ENCODE measurements at regions not wholly inside any gene's neighbourhood (a gene's known extent, or its start where the extent isn't known, plus 50 kb on each side); places are given as distances from the start of the nearest gene placed in this dataset.

- no peak overlapping the region for H2AFZ ChIP-seq (ENCODE audit: low read length)
- H3K27ac ChIP-seq (ENCODE audit: low read depth, low read length, poor library complexity, severe bottlenecking), result no peak overlapping the region
- H3K4me2 ChIP-seq (ENCODE audit: low read length), result no peak overlapping the region
- DNase-seq (ENCODE audit: low spot score), result no peak
- POLR2A ChIA-PET, result no interaction called here
- no peaks in the 10 kb centered on the region for H3K9me3 ChIP-seq (ENCODE audit: low read length)
- BruUV-seq (replicated peaks), result no TSS peak
- no peaks in the 10 kb centered on the region for H3K9me2 ChIP-seq (ENCODE audit: insufficient read depth, low read length)
- no peaks in the 10 kb centered on the region for H3K79me2 ChIP-seq (ENCODE audit: insufficient read depth, low read depth, low read length)
- no peak overlapping the region for H3K4me3 ChIP-seq (ENCODE audit: low read depth, low read length, poor library complexity, severe bottlenecking)
- CTCF ChIA-PET (ENCODE audit: unreplicated experiment), result no interaction called here
- H3K4me1 ChIP-seq (ENCODE audit: insufficient read depth, low read length, poor library complexity, severe bottlenecking), result no peaks in the 10 kb centered on the region
- H4K20me1 ChIP-seq (ENCODE audit: insufficient read depth, low read length), result no peaks in the 10 kb centered on the region
- TF ChIP-seq CTCF (conservative IDR thresholded peaks at IDR 0.05; ENCODE audit: low read length) (no peak), EZH2phosphoT487 (IDR thresholded peaks at IDR 0.05; ENCODE audit: borderline replicate concordance, low read depth, low read length) (no peak)
- H3K36me3 ChIP-seq (ENCODE audit: insufficient read depth, low read length), result no peaks in the 10 kb centered on the region
- intact Hi-C loops (cut with micrococcal nuclease; ENCODE audit: unreplicated experiment), result no loop called here
These were observed 737.1 kb upstream of the SLC10A2 start for GRCh38 chr13:103803349-103803748.

DNA sequence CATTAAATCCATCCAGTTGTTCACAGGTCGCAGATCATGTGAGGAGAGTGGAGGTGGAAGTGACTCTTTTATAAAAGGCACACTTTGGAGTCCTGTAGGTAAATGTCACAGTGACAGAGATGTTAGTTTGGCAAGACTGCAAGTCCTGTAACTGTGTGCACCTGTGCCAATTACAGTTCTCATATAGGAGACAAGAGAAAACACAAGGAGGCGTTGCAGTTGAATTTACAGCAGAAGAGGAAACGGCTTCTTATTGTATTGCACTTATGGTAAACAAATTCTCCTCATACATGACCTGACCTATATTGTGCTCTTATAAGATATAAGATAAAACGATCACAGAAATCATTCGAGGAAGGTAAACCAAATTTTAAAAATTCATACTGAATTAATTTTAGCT, 732.8 kb upstream of the SLC10A2 start:
- Histone ChIP-seq H3K79me2 (ENCODE audit: insufficient read depth, low read depth, low read length) (no peaks in the 10 kb centered on the region), H3K4me2 (ENCODE audit: low read length) (no peak overlapping the region), H3K9me2 (ENCODE audit: insufficient read depth, low read length) (no peaks in the 10 kb centered on the region), H3K9me3 (ENCODE audit: low read length) (no peaks in the 10 kb centered on the region), H3K27ac (ENCODE audit: low read depth, low read length, poor library complexity, severe bottlenecking) (no peak overlapping the region), H3K4me3 (ENCODE audit: low read depth, low read length, poor library complexity, severe bottlenecking) (no peak overlapping the region), H3K36me3 (ENCODE audit: insufficient read depth, low read length) (no peaks in the 10 kb centered on the region), H3K4me1 (ENCODE audit: insufficient read depth, low read length, poor library complexity, severe bottlenecking) (no peaks in the 10 kb centered on the region), H2AFZ (ENCODE audit: low read length) (no peak overlapping the region), H4K20me1 (ENCODE audit: insufficient read depth, low read length) (no peaks in the 10 kb centered on the region)
- intact Hi-C loops (cut with micrococcal nuclease; ENCODE audit: unreplicated experiment), result no loop called here
- ChIA-PET CTCF (ENCODE audit: unreplicated experiment) (no interaction called here), POLR2A (interaction anchor here (0.6 kb wide), 1 partner anchor 263 kb away, joined by 3 read pairs; no protein-coding TSS in a partner anchor)
- no peak for TF ChIP-seq EZH2phosphoT487 (IDR thresholded peaks at IDR 0.05; ENCODE audit: borderline replicate concordance, low read depth, low read length)
- no TSS peak for BruUV-seq (replicated peaks)
- DNase-seq (ENCODE audit: low spot score), result no peak

DNA sequence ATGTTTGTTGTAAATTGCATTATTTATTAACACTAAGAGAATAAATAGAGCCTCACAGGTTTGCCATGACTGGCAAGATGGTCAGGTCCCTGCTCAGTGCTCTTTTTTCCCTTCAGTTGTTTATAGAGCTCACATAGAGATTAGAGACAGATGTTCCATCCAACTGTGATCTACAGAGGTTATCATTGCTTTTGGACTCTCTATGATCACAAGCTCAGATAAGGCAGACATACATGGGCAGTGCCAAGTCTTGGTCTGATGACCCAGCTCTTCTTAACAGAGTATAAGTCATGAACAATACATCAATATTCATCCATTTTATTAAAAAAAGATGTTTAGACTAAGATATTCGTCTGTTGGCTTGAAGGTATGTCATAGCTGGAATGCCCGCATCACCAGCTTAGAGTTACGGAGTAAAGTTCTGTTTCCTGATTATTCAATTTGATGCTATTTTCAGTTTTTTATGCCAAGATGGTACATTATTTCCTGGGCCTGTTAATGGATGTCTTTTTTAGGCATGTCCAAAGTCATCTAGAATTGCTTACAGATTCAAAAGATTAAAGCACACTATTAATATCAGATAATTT, 729.8 kb upstream of the SLC10A2 start:
- H3K79me2 ChIP-seq (ENCODE audit: insufficient read depth, low read depth, low read length), result no peaks in the 10 kb centered on the region
- TF ChIP-seq CTCF (conservative IDR thresholded peaks at IDR 0.05; ENCODE audit: low read length), result no peak
- no peak for TF ChIP-seq EZH2phosphoT487 (IDR thresholded peaks at IDR 0.05; ENCODE audit: borderline replicate concordance, low read depth, low read length)
- DNase-seq (ENCODE audit: low spot score), result no peak
- no peak overlapping the region for H3K4me3 ChIP-seq (ENCODE audit: low read depth, low read length, poor library complexity, severe bottlenecking)
- no peaks in the 10 kb centered on the region for H3K9me2 ChIP-seq (ENCODE audit: insufficient read depth, low read length)
- intact Hi-C loops (cut with micrococcal nuclease; ENCODE audit: unreplicated experiment), result no loop called here
- H3K4me2 ChIP-seq (ENCODE audit: low read length), result no peak overlapping the region
- H2AFZ ChIP-seq (ENCODE audit: low read length), result no peak overlapping the region
- H3K9me3 ChIP-seq (ENCODE audit: low read length), result no peaks in the 10 kb centered on the region
- CTCF ChIA-PET (ENCODE audit: unreplicated experiment), result no interaction called here
- no peaks in the 10 kb centered on the region for H3K36me3 ChIP-seq (ENCODE audit: insufficient read depth, low read length)
- no TSS peak for BruUV-seq (replicated peaks)
- no peak overlapping the region for H3K27ac ChIP-seq (ENCODE audit: low read depth, low read length, poor library complexity, severe bottlenecking)
- POLR2A ChIA-PET, result interaction anchor here (0.7 kb wide), 1 partner anchor 1044 kb away, joined by 3 read pairs; no protein-coding TSS in a partner anchor
- no peaks in the 10 kb centered on the region for H4K20me1 ChIP-seq (ENCODE audit: insufficient read depth, low read length)
- H3K4me1 ChIP-seq (ENCODE audit: insufficient read depth, low read length, poor library complexity, severe bottlenecking), result no peaks in the 10 kb centered on the region

All from OCI-LY7 (cell line).